HFFc6 (cell line): ENCODE measurements at regions not wholly inside any gene's neighbourhood (a gene's known extent, or its start where the extent isn't known, plus 50 kb on each side); places are given as distances from the start of the nearest gene placed in this dataset.
A peak's percentile ranks its signal among the peaks of the same experiment; 100 is the strongest.

Experiments
- DNase-seq: peaks from one replicate; pipeline ENCODE4 v3.0.0-alpha.2; 2018
- H3K27ac Mint-ChIP-seq: 2 replicates; pipeline ENCODE4 v1.8.0; 2020; ENCODE audit warnings: mild to moderate bottlenecking, mixed read lengths
- H3K27me3 Mint-ChIP-seq: 2 replicates; pipeline ENCODE4 v1.8.0; 2021; ENCODE audit warnings: mild to moderate bottlenecking, moderate library complexity, mixed read lengths; ENCODE audit not compliant: insufficient read depth
- H3K36me3 Mint-ChIP-seq: 2 replicates; pipeline ENCODE4 v1.8.0; 2021; ENCODE audit warnings: low read depth, mixed read lengths
- H3K4me1 Mint-ChIP-seq: 2 replicates; pipeline ENCODE4 v1.8.0; 2020; ENCODE audit warnings: low read depth, mixed read lengths
- H3K4me3 Mint-ChIP-seq: 2 replicates; pipeline ENCODE4 v1.8.0; 2020; ENCODE audit warnings: mild to moderate bottlenecking, moderate library complexity, mixed read lengths
- H3K9me3 Mint-ChIP-seq: 2 replicates; pipeline ENCODE4 v1.8.0; 2020; ENCODE audit warnings: mild to moderate bottlenecking, mixed read lengths
- CTCF ChIP-seq: fragments of 200-600 bp; sonication (generic); IDR thresholded peaks from 2 replicates; pipeline ENCODE4 v1.5.0; 2021; ENCODE audit warnings: antibody characterized with exemption, mild to moderate bottlenecking

GRCh38 chr1:149846042-149846441 lies 53.3 kb upstream of the BOLA1 start:
- Mint-ChIP-seq H3K4me3 (no peak overlapping the region; the same call in 1 of the 2 replicates), H3K27ac (peak overlapping the region; percentile 92; the same call in 1 of the 2 replicates), H3K9me3 (no peaks in the 10 kb centered on the region), H3K27me3 (peaks cover 4% of the 10 kb centered on the region; the same call in 1 of the 2 replicates), H3K36me3 (peaks cover 24% of the 10 kb centered on the region), H3K4me1 (peaks cover 62% of the 10 kb centered on the region)
- DNase-seq = no peak
- no peak for TF ChIP-seq CTCF

GRCh38 chr1:149846593-149847466 lies 52.5 kb upstream of the BOLA1 start:
- no peaks in the 10 kb centered on the region for H3K9me3 Mint-ChIP-seq
- no peak overlapping the region for H3K4me3 Mint-ChIP-seq
- H3K27ac Mint-ChIP-seq = peak overlapping the region; percentile 21
- DNase-seq = no peak
- no peak for TF ChIP-seq CTCF
- peaks cover 4% of the 10 kb centered on the region; the same call in 1 of the 2 replicates for H3K27me3 Mint-ChIP-seq
- peaks cover 62% of the 10 kb centered on the region for H3K4me1 Mint-ChIP-seq
- H3K36me3 Mint-ChIP-seq = peaks cover 24% of the 10 kb centered on the region

GRCh38 chr1:149848340-149849110 lies 50.8 kb upstream of the BOLA1 start:
- Mint-ChIP-seq H3K4me1 (peaks cover 62% of the 10 kb centered on the region), H3K36me3 (peaks cover 24% of the 10 kb centered on the region), H3K27ac (peak overlapping the region; percentile 93), H3K4me3 (peak overlapping the region; percentile 93), H3K9me3 (no peaks in the 10 kb centered on the region), H3K27me3 (peaks cover 4% of the 10 kb centered on the region; the same call in 1 of the 2 replicates)
- no peak for TF ChIP-seq CTCF
- no peak for DNase-seq

GRCh38 chr1:149849111-149849946 lies 50.0 kb upstream of the BOLA1 start:
- Mint-ChIP-seq H3K4me3 (peak overlapping the region; percentile 93), H3K4me1 (peaks cover 55% of the 10 kb centered on the region), H3K27me3 (peaks cover 4% of the 10 kb centered on the region; the same call in 1 of the 2 replicates), H3K36me3 (peaks cover 24% of the 10 kb centered on the region), H3K27ac (peak overlapping the region; percentile 93), H3K9me3 (no peaks in the 10 kb centered on the region)
- no peak for DNase-seq
- no peak for TF ChIP-seq CTCF
